Keratinocyte (primary cell): ENCODE measurements at regions not wholly inside any gene's neighbourhood (a gene's known extent, or its start where the extent isn't known, plus 50 kb on each side); places are given as distances from the start of the nearest gene placed in this dataset.

Experiments
- DNase-seq: peaks from one replicate; pipeline ENCODE4 v3.0.0-alpha.2; 2011; ENCODE audit warnings: low read depth, missing footprints, low spot score
- FAIRE-seq: peaks from 2 replicates; lab custom pipeline; 2011; peaks lifted over from hg19 to GRCh38; lab: Jason Lieb, UNC
- H2AFZ ChIP-seq: 2 replicates; pipeline ENCODE4 v1.6.0; 2012; ENCODE audit warnings: low read length, control low read depth, inconsistent platforms; ENCODE audit not compliant: control insufficient read depth
- H3K27ac ChIP-seq: 2 replicates; pipeline ENCODE4 v1.5.1; 2011; ENCODE audit warnings: low read length; ENCODE audit not compliant: control insufficient read depth, insufficient read depth
- H3K27me3 ChIP-seq: 3 replicates; pipeline ENCODE4 v1.6.0; 2011; ENCODE audit warnings: low read length; ENCODE audit not compliant: control insufficient read depth, insufficient read depth; ENCODE audit errors: extremely low read depth
- H3K36me3 ChIP-seq, 2 experiments: 2 replicates in 1 of 2; 3 replicates in 1 of 2; pipeline ENCODE4 v1.5.1; 2011; ENCODE audit warnings: low read length in 2 of 2, mild to moderate bottlenecking in 1 of 2; ENCODE audit not compliant: control insufficient read depth in 2 of 2, insufficient read depth in 2 of 2; ENCODE audit errors: extremely low read depth in 1 of 2
- H3K4me1 ChIP-seq: 3 replicates; pipeline ENCODE4 v1.5.1; 2011; ENCODE audit warnings: low read length; ENCODE audit not compliant: control insufficient read depth, insufficient read depth; ENCODE audit errors: extremely low read depth
- H3K4me2 ChIP-seq: 3 replicates; pipeline ENCODE4 v1.6.0; 2011; ENCODE audit warnings: low read depth, low read length; ENCODE audit not compliant: control insufficient read depth, insufficient read depth; ENCODE audit errors: extremely low read depth
- H3K4me3 ChIP-seq, 3 experiments: fragments of 200-600 bp in 1 of 3; sonication (generic) in 1 of 3; 2 replicates in 2 of 3; 3 replicates in 1 of 3; pipeline ENCODE4 v1.5.1; 2011 to 2016; ENCODE audit warnings: low read length in 3 of 3, mild to moderate bottlenecking in 3 of 3, control low read depth in 2 of 3, inconsistent platforms in 1 of 3, low read depth in 1 of 3, mixed read lengths in 1 of 3, mixed run types in 1 of 3, moderate library complexity in 1 of 3; ENCODE audit not compliant: control insufficient read depth in 2 of 3, insufficient read depth in 2 of 3; ENCODE audit errors: extremely low read depth in 1 of 3
- H3K79me2 ChIP-seq: 2 replicates; pipeline ENCODE4 v1.6.0; 2012; ENCODE audit warnings: low read length; ENCODE audit not compliant: control insufficient read depth, insufficient read depth
- H3K9ac ChIP-seq: 3 replicates; pipeline ENCODE4 v1.6.0; 2011; ENCODE audit warnings: low read length; ENCODE audit not compliant: control insufficient read depth, insufficient read depth; ENCODE audit errors: extremely low read depth
- H3K9me1 ChIP-seq: 3 replicates; pipeline ENCODE4 v1.6.0; 2011; ENCODE audit warnings: low read length; ENCODE audit not compliant: control insufficient read depth, insufficient read depth; ENCODE audit errors: extremely low read depth
- H3K9me3 ChIP-seq: 2 replicates; pipeline ENCODE4 v1.5.1; 2012; ENCODE audit warnings: low read depth, low read length; ENCODE audit not compliant: control insufficient read depth
- H4K20me1 ChIP-seq: 3 replicates; pipeline ENCODE4 v1.6.0; 2011; ENCODE audit warnings: low read length; ENCODE audit not compliant: control insufficient read depth, insufficient read depth; ENCODE audit errors: extremely low read depth
- CTCF ChIP-seq, 3 experiments: IDR thresholded peaks in 1 of 3; conservative IDR thresholded peaks in 1 of 3; optimal IDR thresholded peaks in 1 of 3; 2 replicates in 2 of 3; 3 replicates in 1 of 3; pipeline versions ENCODE3 to v1.5.1; 2011; ENCODE audit warnings: low read length in 3 of 3, mild to moderate bottlenecking in 3 of 3, moderate library complexity in 2 of 3, control low read depth in 1 of 3, inconsistent platforms in 1 of 3; ENCODE audit not compliant: insufficient read depth in 2 of 3; ENCODE audit errors: extremely low read depth in 1 of 3
- EZH2 ChIP-seq: IDR thresholded peaks from one replicate; pipeline ENCODE4 v1.6.1; 2012; ENCODE audit warnings: inconsistent platforms, mild to moderate bottlenecking, low read length, moderate library complexity
- dilution Hi-C: fragments of 300-500 bp; cut with MboI; formaldehyde crosslinking; loops from one replicate; pipeline ENCODE4 v1.7.0; 2020; ENCODE audit warnings: low sequenced_read_pairs; ENCODE audit not compliant: extremely low pct_ligation_motif_present

- dilution Hi-C loops, result no loop called here
- TF ChIP-seq CTCF (optimal IDR thresholded peaks at IDR 0.05 in 1 of 3, IDR thresholded peaks at IDR 0.05 in 1 of 3, conservative IDR thresholded peaks at IDR 0.05 in 1 of 3; ENCODE audit: extremely low read depth in 1 of 3, insufficient read depth in 2 of 3, low read length in 3 of 3), result no peak
- no peak for TF ChIP-seq EZH2
- Histone ChIP-seq H4K20me1 (no peaks in the 10 kb centered on the region), H3K9ac (no peak overlapping the region), H3K9me1 (no peaks in the 10 kb centered on the region), H3K4me1 (peaks cover 16% of the 10 kb centered on the region), H3K27ac (no peak overlapping the region), H3K4me2 (no peak overlapping the region), H3K36me3 (no peaks in the 10 kb centered on the region), H2AFZ (no peak overlapping the region), H3K4me3 (no peak overlapping the region), H3K79me2 (no peaks in the 10 kb centered on the region), H3K27me3 (no peaks in the 10 kb centered on the region), H3K9me3 (no peaks in the 10 kb centered on the region)
- FAIRE-seq (peak; percentile 29), DNase-seq (no peak)
Measured at GRCh38 chr20:11110535-11110934, 436.7 kb upstream of the JAG1 start.

- Histone ChIP-seq H3K27me3 (no peaks in the 10 kb centered on the region), H3K27ac (no peak overlapping the region), H3K4me1 (peaks cover 16% of the 10 kb centered on the region), H2AFZ (no peak overlapping the region), H3K79me2 (no peaks in the 10 kb centered on the region), H3K9me3 (no peaks in the 10 kb centered on the region), H3K4me3 (no peak overlapping the region), H3K9ac (no peak overlapping the region), H3K36me3 (no peaks in the 10 kb centered on the region), H4K20me1 (no peaks in the 10 kb centered on the region), H3K4me2 (no peak overlapping the region), H3K9me1 (no peaks in the 10 kb centered on the region)
- dilution Hi-C loops, result no loop called here
- FAIRE-seq (no peak), DNase-seq (no peak)
- no peak for TF ChIP-seq EZH2
- no peak for TF ChIP-seq CTCF (optimal IDR thresholded peaks at IDR 0.05 in 1 of 3, IDR thresholded peaks at IDR 0.05 in 1 of 3, conservative IDR thresholded peaks at IDR 0.05 in 1 of 3; ENCODE audit: extremely low read depth in 1 of 3, insufficient read depth in 2 of 3, low read length in 3 of 3)
Measured at GRCh38 chr20:11111191-11111590, 437.4 kb upstream of the JAG1 start.
